AG09319 (cell line): ENCODE measurements at regions not wholly inside any gene's neighbourhood (a gene's known extent, or its start where the extent isn't known, plus 50 kb on each side); places are given as distances from the start of the nearest gene placed in this dataset.

Source experiments
- DNase-seq: peaks from one replicate; pipeline ENCODE4 v3.0.0-alpha.2; 2010; ENCODE audit warnings: low read depth; ENCODE audit errors: extremely low read depth
- CTCF ChIP-seq: IDR thresholded peaks from 2 replicates; pipeline ENCODE4 v1.5.1; 2011; ENCODE audit warnings: low read depth, mild to moderate bottlenecking, inconsistent platforms, low read length, moderate library complexity

GRCh38 chr10:113450046-113450804 lies 102.6 kb upstream of the HABP2 start:
- no peak for DNase-seq

GRCh38 chr10:113450906-113451305 lies 101.9 kb upstream of the HABP2 start:
- no peak for DNase-seq
- TF ChIP-seq CTCF = no peak

More at GRCh38 chr10:113450046-113450804, 102.6 kb upstream of the HABP2 start:
- TF ChIP-seq CTCF = no peak

- TF ChIP-seq CTCF = no peak
- no peak for DNase-seq
These were observed 100.6 kb upstream of the HABP2 start for GRCh38 chr10:113452146-113452845.

GRCh38 chr10:113453351-113453750 lies 99.5 kb upstream of the HABP2 start:
- DNase-seq = no peak
- TF ChIP-seq CTCF = no peak

GRCh38 chr10:113454341-113455061 lies 98.4 kb upstream of the HABP2 start:
- TF ChIP-seq CTCF = peak; percentile 81
- no peak for DNase-seq

GRCh38 chr10:113455947-113456346 lies 96.9 kb upstream of the HABP2 start:
- no peak for DNase-seq

More at GRCh38 chr10:113455947-113456346, 96.9 kb upstream of the HABP2 start:
- no peak for TF ChIP-seq CTCF
